B cell (primary cell): ENCODE measurements at regions not wholly inside any gene's neighbourhood (a gene's known extent, or its start where the extent isn't known, plus 50 kb on each side); places are given as distances from the start of the nearest gene placed in this dataset.

ENCODE experiments used
- ATAC-seq: fragments of 200-7000 bp; cut with Tn5 transposase; one replicate; pipeline ENCODE4 v1.10.0; 2021; ENCODE audit warnings: low read depth, mild to moderate bottlenecking, moderate number of reproducible peaks, moderate library complexity
- CTCF ChIA-PET: fragments of 350-600 bp; sonication (Branson Sonifier 250); formaldehyde crosslinking; loops from one replicate; lab custom pipeline; 2021; ENCODE audit warnings: antibody characterized with exemption, inconsistent platforms; lab: Charles Lee
- POLR2A ChIA-PET: fragments of 350-600 bp; sonication (Branson Sonifier 250); formaldehyde crosslinking; loops from one replicate; lab custom pipeline; 2021; ENCODE audit warnings: antibody characterized with exemption; lab: Charles Lee
- DNase-seq: peaks from one replicate; pipeline ENCODE4 v3.0.0; 2013
- H2AFZ ChIP-seq: 2 replicates; pipeline ENCODE4 v1.6.1; 2012; ENCODE audit warnings: mild to moderate bottlenecking, low read depth, low read length; ENCODE audit not compliant: insufficient read depth, poor library complexity, severe bottlenecking
- H3K27ac ChIP-seq, 2 donors: 1 replicate in 1 of 2; 2 replicates in 1 of 2; pipeline ENCODE4 v1.5.1; 2012 to 2013; ENCODE audit warnings: low read length in 2 of 2, mild to moderate bottlenecking in 2 of 2, moderate library complexity in 1 of 2
- H3K27me3 ChIP-seq, 4 experiments: fragments of 200-600 bp in 1 of 4; sonication (generic) in 1 of 4; replicated peaks in 1 of 4; 1 replicate in 2 of 4; 2 replicates in 2 of 4; pipeline versions ENCODE4 v1.6.1 to v1.7.0; 2013 to 2016; ENCODE audit warnings: low read length in 3 of 4, mild to moderate bottlenecking in 2 of 4, mixed read lengths in 1 of 4, moderate library complexity in 1 of 4; ENCODE audit not compliant: insufficient read depth in 4 of 4, control insufficient read depth in 3 of 4; ENCODE audit errors: control extremely low read depth in 1 of 4
- H3K36me3 ChIP-seq, 2 experiments: replicated peaks in 1 of 2; 1 replicate in 1 of 2; 2 replicates in 1 of 2; pipeline versions ENCODE4 v1.6.1 to v1.7.1; 2013; ENCODE audit warnings: low read length in 1 of 2; ENCODE audit not compliant: insufficient read depth in 2 of 2, control insufficient read depth in 1 of 2; ENCODE audit errors: control extremely low read depth in 1 of 2, extremely low read depth in 1 of 2
- H3K4me1 ChIP-seq, 2 donors: fragments of 200-600 bp in 1 of 2; sonication (generic) in 1 of 2; 1 replicate in 1 of 2; 2 replicates in 1 of 2; pipeline versions ENCODE4 v1.5.1 to v1.6.1; 2013 to 2017; ENCODE audit warnings: low read length in 2 of 2; ENCODE audit not compliant: control insufficient read depth in 2 of 2, insufficient read depth in 2 of 2
- H3K4me2 ChIP-seq: replicated peaks from 2 replicates; pipeline ENCODE3; 2012; ENCODE audit warnings: mild to moderate bottlenecking, low read depth, low read length; ENCODE audit not compliant: poor library complexity, severe bottlenecking
- H3K4me3 ChIP-seq, 5 experiments: fragments of 200-600 bp in 1 of 5; sonication (generic) in 1 of 5; 1 replicate in 3 of 5; 2 replicates in 2 of 5; pipeline versions ENCODE4 v1.5.1 to v1.7.0; 2011 to 2016; ENCODE audit warnings: low read length in 4 of 5, mild to moderate bottlenecking in 4 of 5, low read depth in 2 of 5, control low read depth in 1 of 5, moderate library complexity in 1 of 5; ENCODE audit not compliant: insufficient read depth in 1 of 5; ENCODE audit errors: control extremely low read depth in 1 of 5, extremely low read depth in 1 of 5
- H3K79me2 ChIP-seq: fragments of 200-600 bp; sonication (generic); one replicate; pipeline ENCODE4 v1.6.0; 2016; ENCODE audit warnings: low read length; ENCODE audit not compliant: control insufficient read depth, insufficient read depth
- H3K9ac ChIP-seq: fragments of 200-600 bp; sonication (generic); 2 replicates; pipeline ENCODE4 v1.6.1; 2017; ENCODE audit warnings: mild to moderate bottlenecking, low read length, moderate library complexity
- H3K9me3 ChIP-seq, 3 donors: one replicate each; pipeline versions ENCODE4 v1.6.1 to v1.7.1; 2013; ENCODE audit warnings: low read length in 2 of 3; ENCODE audit not compliant: control insufficient read depth in 2 of 3, insufficient read depth in 1 of 3; ENCODE audit errors: control extremely low read depth in 1 of 3
- H4K20me1 ChIP-seq: 2 replicates; pipeline ENCODE4 v1.6.0; 2012; ENCODE audit warnings: mild to moderate bottlenecking, low read length; ENCODE audit not compliant: insufficient read depth, control insufficient read depth, poor library complexity, severe bottlenecking
- H3K27ac Mint-ChIP-seq: one replicate; pipeline ENCODE4 v1.8.0; 2021; ENCODE audit warnings: mixed read lengths
- H3K27me3 Mint-ChIP-seq: one replicate; pipeline ENCODE4 v1.8.0; 2021; ENCODE audit warnings: mixed read lengths
- H3K4me1 Mint-ChIP-seq: one replicate; pipeline ENCODE4 v1.8.0; 2021; ENCODE audit warnings: mixed read lengths
- H3K4me3 Mint-ChIP-seq: one replicate; pipeline ENCODE4 v1.8.0; 2021; ENCODE audit warnings: mixed read lengths
- H3K9me3 Mint-ChIP-seq: one replicate; pipeline ENCODE4 v1.8.0; 2022; ENCODE audit warnings: mixed read lengths; ENCODE audit not compliant: insufficient read depth
- CTCF ChIP-seq: fragments of 200-600 bp; IDR thresholded peaks from one replicate; pipeline ENCODE4 v1.8.0; 2022; ENCODE audit warnings: antibody characterized with exemption, mild to moderate bottlenecking
- EZH2 ChIP-seq: IDR thresholded peaks from 2 replicates; pipeline ENCODE4 v1.6.1; 2012; ENCODE audit warnings: borderline replicate concordance, low read depth, mild to moderate bottlenecking, moderate library complexity, low read length; ENCODE audit not compliant: insufficient read depth, poor library complexity, severe bottlenecking
- intact Hi-C: fragments of 100-400 bp; cut with micrococcal nuclease; formaldehyde crosslinking; loops from one replicate; pipeline ENCODE4 v1.10.0; 2022

GRCh38 chr13:105118426-105118985 is 1417.0 kb downstream of the EFNB2 start:
- H3K4me2 ChIP-seq, result no peak overlapping the region
- no peak overlapping the region for H3K4me3 Mint-ChIP-seq
- intact Hi-C loops, result no loop called here

GRCh38 chr13:105116966-105117365 is 1418.5 kb downstream of the EFNB2 start:
- intact Hi-C loops, result no loop called here
- Histone ChIP-seq H3K27ac (no peak overlapping the region), H3K4me3 (no peak overlapping the region), H3K9ac (no peak overlapping the region), H3K27me3 (no peaks in the 10 kb centered on the region), H3K4me1 (no peaks in the 10 kb centered on the region), H3K9me3 (peaks cover 0 to 4% (median 0%) of the 10 kb centered on the region in 3 donors), H3K4me2 (no peak overlapping the region), H2AFZ (no peak overlapping the region), H3K36me3 (no peaks in the 10 kb centered on the region), H3K79me2 (no peaks in the 10 kb centered on the region), H4K20me1 (no peaks in the 10 kb centered on the region)
- CTCF ChIA-PET, result no interaction called here
- DNase-seq (no peak), ATAC-seq (no peak)
- Mint-ChIP-seq H3K27me3 (no peaks in the 10 kb centered on the region), H3K9me3 (no peaks in the 10 kb centered on the region), H3K27ac (no peak overlapping the region), H3K4me1 (no peaks in the 10 kb centered on the region), H3K4me3 (no peak overlapping the region)
- TF ChIP-seq CTCF, result no peak
- no peak for TF ChIP-seq EZH2
- POLR2A ChIA-PET, result no interaction called here

More at GRCh38 chr13:105118426-105118985, 1417.0 kb downstream of the EFNB2 start:
- DNase-seq, result no peak
- Histone ChIP-seq H3K4me3 (no peak overlapping the region), H3K79me2 (no peaks in the 10 kb centered on the region), H2AFZ (no peak overlapping the region), H3K36me3 (no peaks in the 10 kb centered on the region), H3K9ac (no peak overlapping the region), H3K4me1 (no peaks in the 10 kb centered on the region), H3K27ac (no peak overlapping the region), H3K27me3 (no peaks in the 10 kb centered on the region), H3K9me3 (peaks cover 0 to 4% (median 0%) of the 10 kb centered on the region in 3 donors), H4K20me1 (no peaks in the 10 kb centered on the region)
- no peak for ATAC-seq
- Mint-ChIP-seq H3K27ac (no peak overlapping the region), H3K9me3 (no peaks in the 10 kb centered on the region), H3K27me3 (no peaks in the 10 kb centered on the region), H3K4me1 (no peaks in the 10 kb centered on the region)
- POLR2A ChIA-PET, result no interaction called here
- TF ChIP-seq EZH2 (no peak), CTCF (no peak)
- CTCF ChIA-PET, result no interaction called here
